Lung (tissue), 11 donors: ENCODE measurements at regions not wholly inside any gene's neighbourhood (a gene's known extent, or its start where the extent isn't known, plus 50 kb on each side); places are given as distances from the start of the nearest gene placed in this dataset.
A peak's percentile ranks its signal among the peaks of the same experiment; 100 is the strongest.

Experiments used
- ATAC-seq: fragments of 200-7000 bp; cut with Tn5 transposase; one replicate; pipeline ENCODE4 v1.9.1; 2020; ENCODE audit warnings: moderate number of reproducible peaks; ENCODE audit not compliant: insufficient read depth, low FRiP score
- DNase-seq, 3 donors: peaks; one replicate each; pipeline ENCODE4 v3.0.0-alpha.2; 2013 to 2017
- H3K27ac ChIP-seq, 2 donors: one replicate each; pipeline ENCODE4 v1.5.1; 2013; ENCODE audit warnings: mild to moderate bottlenecking in 2 of 2, moderate library complexity in 2 of 2, control low read depth in 1 of 2, inconsistent platforms in 1 of 2, low read depth in 1 of 2, low read length in 1 of 2
- H3K27me3 ChIP-seq, 3 donors: one replicate each; pipeline ENCODE4 v1.5.1; 2013; ENCODE audit warnings: low read length in 2 of 3; ENCODE audit not compliant: control insufficient read depth in 3 of 3, insufficient read depth in 3 of 3
- H3K36me3 ChIP-seq, 4 donors: one replicate each; pipeline ENCODE4 v1.5.1; 2013; ENCODE audit warnings: low read length in 4 of 4, mild to moderate bottlenecking in 1 of 4, moderate library complexity in 1 of 4; ENCODE audit not compliant: control insufficient read depth in 4 of 4, insufficient read depth in 4 of 4
- H3K4me1 ChIP-seq, 5 donors: one replicate each; pipeline ENCODE4 v1.5.1; 2013; ENCODE audit warnings: low read length in 5 of 5, mild to moderate bottlenecking in 2 of 5, moderate library complexity in 1 of 5; ENCODE audit not compliant: control insufficient read depth in 5 of 5, insufficient read depth in 5 of 5
- H3K4me3 ChIP-seq: one replicate; pipeline ENCODE4 v1.5.1; 2013; ENCODE audit warnings: mild to moderate bottlenecking, control low read depth, moderate library complexity
- H3K9ac ChIP-seq, 2 donors: one replicate each; pipeline ENCODE4 v1.5.1; 2013; ENCODE audit warnings: low read length in 2 of 2, control low read depth in 1 of 2; ENCODE audit not compliant: insufficient read depth in 1 of 2
- H3K9me3 ChIP-seq, 4 donors: one replicate each; pipeline ENCODE4 v1.5.1; 2013; ENCODE audit warnings: low read length in 3 of 4, mild to moderate bottlenecking in 1 of 4, moderate library complexity in 1 of 4; ENCODE audit not compliant: control insufficient read depth in 4 of 4, insufficient read depth in 3 of 4
- CTCF ChIP-seq: IDR thresholded peaks from 2 replicates; pipeline ENCODE4 v1.5.1; 2012; ENCODE audit warnings: mild to moderate bottlenecking; ENCODE audit errors: control extremely low read depth, extremely low read depth
- whole genome bisulfite sequencing, 2 donors: extraction: QIAGEN DNeasy Blood & Tissue Kit; methylation state at CpG; one replicate each; pipeline ENCODE4 v1.1.7; 2013; 5-methylcytosine and 5-hydroxymethylcytosine counted together
- donor health status: control.
- donor health status: control.
- donor health status: Bipolar disorder and iron deficiency.
- donor health status: healthy.
- donor health status: DM: yes; HTN: yes; CAD: no.

GRCh38 chr16:66223176-66223780 lies 143.2 kb upstream of the CDH5 start:
- WGBS, 2 donors = 53 to 55% methylated on average over 8 of the region's 8 CpGs
- ATAC-seq (no peak), DNase-seq (peak in 1 of 3 donors; percentile 33)
- peaks cover 0 to 7% (median 0%) of the 10 kb centered on the region in 5 donors for H3K4me1 ChIP-seq
- no peaks in the 10 kb centered on the region for H3K27me3 ChIP-seq
- H3K4me3 ChIP-seq = no peak overlapping the region
- no peak for TF ChIP-seq CTCF
- H3K36me3 ChIP-seq = no peaks in the 10 kb centered on the region
- no peaks in the 10 kb centered on the region for H3K9me3 ChIP-seq
- no peak overlapping the region for H3K27ac ChIP-seq
- no peak overlapping the region for H3K9ac ChIP-seq

- TF ChIP-seq CTCF = no peak
- H3K9me3 ChIP-seq = no peaks in the 10 kb centered on the region
- 92 to 100% methylated on average over 1 of the region's 1 CpG for WGBS, 2 donors
- DNase-seq = no peak
- no peaks in the 10 kb centered on the region for H3K27me3 ChIP-seq
- ATAC-seq = no peak
- H3K36me3 ChIP-seq = no peaks in the 10 kb centered on the region
- H3K27ac ChIP-seq = no peak overlapping the region
- peaks cover 0 to 7% (median 0%) of the 10 kb centered on the region in 5 donors for H3K4me1 ChIP-seq
- no peak overlapping the region for H3K9ac ChIP-seq
- no peak overlapping the region for H3K4me3 ChIP-seq
Observed at GRCh38 chr16:66222756-66223155, 143.7 kb upstream of the CDH5 start.

- H3K4me3 ChIP-seq = no peak overlapping the region
- no peak for ATAC-seq
- peak in 2 of 3 donors; percentile 26 to 53 for DNase-seq
- no peak overlapping the region for H3K27ac ChIP-seq
- no peaks in the 10 kb centered on the region for H3K27me3 ChIP-seq
- no peaks in the 10 kb centered on the region for H3K9me3 ChIP-seq
- no peak overlapping the region for H3K9ac ChIP-seq
- 21 to 49% methylated on average over 6 of the region's 6 CpGs for WGBS, 2 donors
- no peaks in the 10 kb centered on the region for H3K36me3 ChIP-seq
- H3K4me1 ChIP-seq = peaks cover 0 to 7% (median 0%) of the 10 kb centered on the region in 5 donors
- TF ChIP-seq CTCF = no peak
Observed at GRCh38 chr16:66220702-66221101, 145.8 kb upstream of the CDH5 start.

GRCh38 chr16:66219491-66219890 lies 147.0 kb upstream of the CDH5 start:
- Histone ChIP-seq H3K4me1 (peaks cover 0 to 7% (median 0%) of the 10 kb centered on the region in 5 donors), H3K9me3 (no peaks in the 10 kb centered on the region), H3K27ac (no peak overlapping the region), H3K9ac (no peak overlapping the region), H3K4me3 (no peak overlapping the region), H3K27me3 (no peaks in the 10 kb centered on the region), H3K36me3 (no peaks in the 10 kb centered on the region)
- no peak for TF ChIP-seq CTCF
- no peak for DNase-seq
- ATAC-seq = no peak
